ENCODE measurements at regions not wholly inside any gene's neighbourhood (a gene's known extent, or its start where the extent isn't known, plus 50 kb on each side); places are given as distances from the start of the nearest gene placed in this dataset.

DNA sequence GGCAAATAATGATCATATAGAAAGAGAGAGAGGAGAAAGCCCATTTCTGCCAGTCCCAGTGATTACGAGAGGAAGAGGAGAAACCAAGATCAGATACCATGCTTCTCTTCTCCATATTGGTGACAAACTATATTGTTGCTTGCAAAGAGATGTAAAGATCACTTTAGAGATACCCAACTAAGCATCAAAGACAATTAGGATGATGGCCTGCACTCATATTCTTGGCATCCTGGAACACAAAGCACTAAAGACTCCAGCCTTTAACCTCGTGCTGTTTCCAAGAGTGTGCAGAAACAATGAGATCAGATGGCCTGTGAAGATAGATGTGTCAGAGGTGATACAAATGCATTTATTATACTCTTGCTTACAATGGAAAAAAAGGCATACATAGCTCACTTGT lies 170.7 kb upstream of the TP63 start:
- DNase-seq (ENCODE audit: low spot score), result no peak
- H3K4me2 ChIP-seq, result no peak overlapping the region

More for the DNA sequence above, 170.7 kb upstream of the TP63 start:
- Histone ChIP-seq H3F3A (replicated peaks; ENCODE audit: low read depth) (no peaks in the 10 kb centered on the region), H3K27me3 (ENCODE audit: insufficient read depth) (no peaks in the 10 kb centered on the region), H3K27ac (ENCODE audit: low read depth) (no peak overlapping the region), H3K4me1 (ENCODE audit: insufficient read depth) (no peaks in the 10 kb centered on the region), H3K9me2 (ENCODE audit: insufficient read depth) (no peaks in the 10 kb centered on the region), H3K36me3 (ENCODE audit: insufficient read depth) (no peaks in the 10 kb centered on the region), H4K20me1 (replicated peaks; ENCODE audit: insufficient read depth) (no peaks in the 10 kb centered on the region), H3K4me3 (no peak overlapping the region), H2AFZ (no peak overlapping the region), H3K79me2 (replicated peaks; ENCODE audit: insufficient read depth) (no peaks in the 10 kb centered on the region)
- Mint-ChIP-seq H3K9me3 (peaks cover 3% of the 10 kb centered on the region; the same call in 1 of the 3 replicates), H3K27me3 (ENCODE audit: insufficient read depth, low read depth, poor library complexity) (no peaks in the 10 kb centered on the region), H3K27ac (no peak overlapping the region), H3K36me3 (ENCODE audit: low read depth) (no peaks in the 10 kb centered on the region), H3K4me1 (peaks cover 7% of the 10 kb centered on the region), H3K4me3 (no peak overlapping the region)
- no peak for TF ChIP-seq STAT1 (IDR thresholded peaks at IDR 0.05; ENCODE audit: unreplicated experiment)
- TF ChIP-seq ZNF114 (CRISPR knock-in tag; IDR thresholded peaks at IDR 0.05), result no peak
- TF ChIP-seq NANOG (IDR thresholded peaks at IDR 0.05; ENCODE audit: borderline replicate concordance), result no peak
- TF ChIP-seq, protein P1, sequence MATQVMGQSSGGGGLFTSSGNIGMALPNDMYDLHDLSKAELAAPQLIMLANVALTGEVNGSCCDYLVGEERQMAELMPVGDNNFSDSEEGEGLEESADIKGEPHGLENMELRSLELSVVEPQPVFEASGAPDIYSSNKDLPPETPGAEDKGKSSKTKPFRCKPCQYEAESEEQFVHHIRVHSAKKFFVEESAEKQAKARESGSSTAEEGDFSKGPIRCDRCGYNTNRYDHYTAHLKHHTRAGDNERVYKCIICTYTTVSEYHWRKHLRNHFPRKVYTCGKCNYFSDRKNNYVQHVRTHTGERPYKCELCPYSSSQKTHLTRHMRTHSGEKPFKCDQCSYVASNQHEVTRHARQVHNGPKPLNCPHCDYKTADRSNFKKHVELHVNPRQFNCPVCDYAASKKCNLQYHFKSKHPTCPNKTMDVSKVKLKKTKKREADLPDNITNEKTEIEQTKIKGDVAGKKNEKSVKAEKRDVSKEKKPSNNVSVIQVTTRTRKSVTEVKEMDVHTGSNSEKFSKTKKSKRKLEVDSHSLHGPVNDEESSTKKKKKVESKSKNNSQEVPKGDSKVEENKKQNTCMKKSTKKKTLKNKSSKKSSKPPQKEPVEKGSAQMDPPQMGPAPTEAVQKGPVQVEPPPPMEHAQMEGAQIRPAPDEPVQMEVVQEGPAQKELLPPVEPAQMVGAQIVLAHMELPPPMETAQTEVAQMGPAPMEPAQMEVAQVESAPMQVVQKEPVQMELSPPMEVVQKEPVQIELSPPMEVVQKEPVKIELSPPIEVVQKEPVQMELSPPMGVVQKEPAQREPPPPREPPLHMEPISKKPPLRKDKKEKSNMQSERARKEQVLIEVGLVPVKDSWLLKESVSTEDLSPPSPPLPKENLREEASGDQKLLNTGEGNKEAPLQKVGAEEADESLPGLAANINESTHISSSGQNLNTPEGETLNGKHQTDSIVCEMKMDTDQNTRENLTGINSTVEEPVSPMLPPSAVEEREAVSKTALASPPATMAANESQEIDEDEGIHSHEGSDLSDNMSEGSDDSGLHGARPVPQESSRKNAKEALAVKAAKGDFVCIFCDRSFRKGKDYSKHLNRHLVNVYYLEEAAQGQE (IDR thresholded peaks at IDR 0.05; ENCODE audit: unreplicated experiment), result no peak
- no peak for TF ChIP-seq CREB1 (CRISPR knock-in tag; IDR thresholded peaks at IDR 0.05; ENCODE audit: low read depth)
- TF ChIP-seq JUNB (IDR thresholded peaks at IDR 0.05; ENCODE audit: unreplicated experiment), result no peak
- TF ChIP-seq, protein P2, sequence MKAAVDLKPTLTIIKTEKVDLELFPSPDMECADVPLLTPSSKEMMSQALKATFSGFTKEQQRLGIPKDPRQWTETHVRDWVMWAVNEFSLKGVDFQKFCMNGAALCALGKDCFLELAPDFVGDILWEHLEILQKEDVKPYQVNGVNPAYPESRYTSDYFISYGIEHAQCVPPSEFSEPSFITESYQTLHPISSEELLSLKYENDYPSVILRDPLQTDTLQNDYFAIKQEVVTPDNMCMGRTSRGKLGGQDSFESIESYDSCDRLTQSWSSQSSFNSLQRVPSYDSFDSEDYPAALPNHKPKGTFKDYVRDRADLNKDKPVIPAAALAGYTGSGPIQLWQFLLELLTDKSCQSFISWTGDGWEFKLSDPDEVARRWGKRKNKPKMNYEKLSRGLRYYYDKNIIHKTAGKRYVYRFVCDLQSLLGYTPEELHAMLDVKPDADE (IDR thresholded peaks at IDR 0.05), result no peak
- TF ChIP-seq, protein P3, sequence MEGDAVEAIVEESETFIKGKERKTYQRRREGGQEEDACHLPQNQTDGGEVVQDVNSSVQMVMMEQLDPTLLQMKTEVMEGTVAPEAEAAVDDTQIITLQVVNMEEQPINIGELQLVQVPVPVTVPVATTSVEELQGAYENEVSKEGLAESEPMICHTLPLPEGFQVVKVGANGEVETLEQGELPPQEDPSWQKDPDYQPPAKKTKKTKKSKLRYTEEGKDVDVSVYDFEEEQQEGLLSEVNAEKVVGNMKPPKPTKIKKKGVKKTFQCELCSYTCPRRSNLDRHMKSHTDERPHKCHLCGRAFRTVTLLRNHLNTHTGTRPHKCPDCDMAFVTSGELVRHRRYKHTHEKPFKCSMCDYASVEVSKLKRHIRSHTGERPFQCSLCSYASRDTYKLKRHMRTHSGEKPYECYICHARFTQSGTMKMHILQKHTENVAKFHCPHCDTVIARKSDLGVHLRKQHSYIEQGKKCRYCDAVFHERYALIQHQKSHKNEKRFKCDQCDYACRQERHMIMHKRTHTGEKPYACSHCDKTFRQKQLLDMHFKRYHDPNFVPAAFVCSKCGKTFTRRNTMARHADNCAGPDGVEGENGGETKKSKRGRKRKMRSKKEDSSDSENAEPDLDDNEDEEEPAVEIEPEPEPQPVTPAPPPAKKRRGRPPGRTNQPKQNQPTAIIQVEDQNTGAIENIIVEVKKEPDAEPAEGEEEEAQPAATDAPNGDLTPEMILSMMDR (conservative IDR thresholded peaks at IDR 0.05; ENCODE audit: low read depth in 2 of 2), result no peak
- no peak for TF ChIP-seq EZH2phosphoT487 (IDR thresholded peaks at IDR 0.05; ENCODE audit: unreplicated experiment)
- no peak for TF ChIP-seq ZNF331 (CRISPR knock-in tag; IDR thresholded peaks at IDR 0.05; ENCODE audit: low read depth)
- no peak for TF ChIP-seq EZH2 (IDR thresholded peaks at IDR 0.05; ENCODE audit: low read depth, unreplicated experiment)
- TF ChIP-seq POLR2AphosphoS5 (IDR thresholded peaks at IDR 0.05; ENCODE audit: low read depth), result no peak
- TF ChIP-seq, protein P4, sequence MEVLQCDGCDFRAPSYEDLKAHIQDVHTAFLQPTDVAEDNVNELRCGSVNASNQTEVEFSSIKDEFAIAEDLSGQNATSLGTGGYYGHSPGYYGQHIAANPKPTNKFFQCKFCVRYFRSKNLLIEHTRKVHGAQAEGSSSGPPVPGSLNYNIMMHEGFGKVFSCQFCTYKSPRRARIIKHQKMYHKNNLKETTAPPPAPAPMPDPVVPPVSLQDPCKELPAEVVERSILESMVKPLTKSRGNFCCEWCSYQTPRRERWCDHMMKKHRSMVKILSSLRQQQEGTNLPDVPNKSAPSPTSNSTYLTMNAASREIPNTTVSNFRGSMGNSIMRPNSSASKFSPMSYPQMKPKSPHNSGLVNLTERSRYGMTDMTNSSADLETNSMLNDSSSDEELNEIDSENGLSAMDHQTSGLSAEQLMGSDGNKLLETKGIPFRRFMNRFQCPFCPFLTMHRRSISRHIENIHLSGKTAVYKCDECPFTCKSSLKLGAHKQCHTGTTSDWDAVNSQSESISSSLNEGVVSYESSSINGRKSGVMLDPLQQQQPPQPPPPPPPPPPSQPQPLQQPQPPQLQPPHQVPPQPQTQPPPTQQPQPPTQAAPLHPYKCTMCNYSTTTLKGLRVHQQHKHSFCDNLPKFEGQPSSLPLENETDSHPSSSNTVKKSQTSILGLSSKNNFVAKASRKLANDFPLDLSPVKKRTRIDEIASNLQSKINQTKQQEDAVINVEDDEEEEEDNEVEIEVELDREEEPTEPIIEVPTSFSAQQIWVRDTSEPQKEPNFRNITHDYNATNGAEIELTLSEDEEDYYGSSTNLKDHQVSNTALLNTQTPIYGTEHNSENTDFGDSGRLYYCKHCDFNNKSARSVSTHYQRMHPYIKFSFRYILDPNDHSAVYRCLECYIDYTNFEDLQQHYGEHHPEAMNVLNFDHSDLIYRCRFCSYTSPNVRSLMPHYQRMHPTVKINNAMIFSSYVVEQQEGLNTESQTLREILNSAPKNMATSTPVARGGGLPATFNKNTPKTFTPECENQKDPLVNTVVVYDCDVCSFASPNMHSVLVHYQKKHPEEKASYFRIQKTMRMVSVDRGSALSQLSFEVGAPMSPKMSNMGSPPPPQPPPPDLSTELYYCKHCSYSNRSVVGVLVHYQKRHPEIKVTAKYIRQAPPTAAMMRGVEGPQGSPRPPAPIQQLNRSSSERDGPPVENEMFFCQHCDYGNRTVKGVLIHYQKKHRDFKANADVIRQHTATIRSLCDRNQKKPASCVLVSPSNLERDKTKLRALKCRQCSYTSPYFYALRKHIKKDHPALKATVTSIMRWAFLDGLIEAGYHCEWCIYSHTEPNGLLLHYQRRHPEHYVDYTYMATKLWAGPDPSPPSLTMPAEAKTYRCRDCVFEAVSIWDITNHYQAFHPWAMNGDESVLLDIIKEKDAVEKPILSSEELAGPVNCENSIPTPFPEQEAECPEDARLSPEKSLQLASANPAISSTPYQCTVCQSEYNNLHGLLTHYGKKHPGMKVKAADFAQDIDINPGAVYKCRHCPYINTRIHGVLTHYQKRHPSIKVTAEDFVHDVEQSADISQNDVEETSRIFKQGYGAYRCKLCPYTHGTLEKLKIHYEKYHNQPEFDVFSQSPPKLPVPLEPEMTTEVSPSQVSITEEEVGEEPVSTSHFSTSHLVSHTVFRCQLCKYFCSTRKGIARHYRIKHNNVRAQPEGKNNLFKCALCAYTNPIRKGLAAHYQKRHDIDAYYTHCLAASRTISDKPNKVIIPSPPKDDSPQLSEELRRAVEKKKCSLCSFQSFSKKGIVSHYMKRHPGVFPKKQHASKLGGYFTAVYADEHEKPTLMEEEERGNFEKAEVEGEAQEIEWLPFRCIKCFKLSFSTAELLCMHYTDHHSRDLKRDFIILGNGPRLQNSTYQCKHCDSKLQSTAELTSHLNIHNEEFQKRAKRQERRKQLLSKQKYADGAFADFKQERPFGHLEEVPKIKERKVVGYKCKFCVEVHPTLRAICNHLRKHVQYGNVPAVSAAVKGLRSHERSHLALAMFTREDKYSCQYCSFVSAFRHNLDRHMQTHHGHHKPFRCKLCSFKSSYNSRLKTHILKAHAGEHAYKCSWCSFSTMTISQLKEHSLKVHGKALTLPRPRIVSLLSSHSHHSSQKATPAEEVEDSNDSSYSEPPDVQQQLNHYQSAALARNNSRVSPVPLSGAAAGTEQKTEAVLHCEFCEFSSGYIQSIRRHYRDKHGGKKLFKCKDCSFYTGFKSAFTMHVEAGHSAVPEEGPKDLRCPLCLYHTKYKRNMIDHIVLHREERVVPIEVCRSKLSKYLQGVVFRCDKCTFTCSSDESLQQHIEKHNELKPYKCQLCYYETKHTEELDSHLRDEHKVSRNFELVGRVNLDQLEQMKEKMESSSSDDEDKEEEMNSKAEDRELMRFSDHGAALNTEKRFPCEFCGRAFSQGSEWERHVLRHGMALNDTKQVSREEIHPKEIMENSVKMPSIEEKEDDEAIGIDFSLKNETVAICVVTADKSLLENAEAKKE (CRISPR knock-in tag; IDR thresholded peaks at IDR 0.05), result no peak
- no peak for ATAC-seq
